ENCODE measurements at regions not wholly inside any gene's neighbourhood (a gene's known extent, or its start where the extent isn't known, plus 50 kb on each side); places are given as distances from the start of the nearest gene placed in this dataset.
"Not testable (repeated sequence)": the region's sequence is repeated elsewhere in the genome, so short reads cannot be mapped to it uniquely, and the experiment has no call there.

DNA sequence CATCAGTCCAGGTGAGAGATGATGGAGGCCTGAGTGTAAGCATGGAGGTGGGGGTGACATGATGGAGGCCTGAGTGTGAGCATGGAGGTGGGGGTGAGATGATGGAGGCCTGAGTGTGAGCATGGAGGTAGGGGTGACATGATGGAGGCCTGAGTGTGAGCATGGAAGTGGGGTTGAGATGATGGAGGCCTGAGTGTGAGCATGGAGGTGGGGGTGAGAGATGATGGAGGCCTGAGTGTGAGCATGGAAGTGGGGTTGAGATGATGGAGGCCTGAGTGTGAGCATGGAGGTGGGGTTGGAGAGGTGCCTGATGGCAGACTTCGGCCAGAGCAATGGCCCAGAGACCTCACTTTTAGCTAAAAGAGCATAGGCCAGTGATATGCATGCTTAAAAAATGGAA, 269.9 kb upstream of the PLPP4 start:
- H3K27me3 ChIP-seq (ENCODE audit: control insufficient read depth, insufficient read depth, low read length); H3K36me3 ChIP-seq (ENCODE audit: control insufficient read depth, insufficient read depth, low read length); H3K9me3 ChIP-seq (ENCODE audit: control insufficient read depth, insufficient read depth, low read length); H3K4me3 ChIP-seq (ENCODE audit: low read length); H3K4me1 ChIP-seq (ENCODE audit: control insufficient read depth, insufficient read depth, low read length); DNase-seq (ENCODE audit: low read depth, low spot score); H3K27ac ChIP-seq (ENCODE audit: low read length): not testable (repeated sequence)
- WGBS (ENCODE audit: insufficient coverage, insufficient read length), result no CpG with 5 or more reads among the region's 1 CpG

DNA sequence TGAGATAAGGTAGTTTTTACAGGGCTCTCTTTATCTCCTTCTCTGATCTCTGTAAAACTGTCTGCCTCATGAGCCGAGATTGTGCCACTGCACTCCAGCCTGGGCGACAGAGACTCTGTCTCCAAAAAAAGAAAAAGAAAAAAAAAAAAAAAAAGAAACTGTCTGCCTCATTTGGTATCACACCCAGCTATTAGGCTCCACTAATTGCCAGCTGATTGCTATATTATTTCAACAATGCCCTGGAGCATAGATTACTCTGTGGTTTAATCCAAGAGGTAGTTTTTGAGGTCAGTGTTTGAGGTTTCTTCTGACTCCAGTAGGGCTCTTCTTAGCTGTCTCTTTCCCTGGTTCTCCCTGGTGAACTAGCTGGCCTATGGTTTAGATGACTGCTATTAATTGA, 268.1 kb upstream of the PLPP4 start:
- Histone ChIP-seq H3K27ac (ENCODE audit: low read length) (no peak overlapping the region), H3K4me1 (ENCODE audit: control insufficient read depth, insufficient read depth, low read length) (no peaks in the 10 kb centered on the region), H3K9me3 (ENCODE audit: control insufficient read depth, insufficient read depth, low read length) (no peaks in the 10 kb centered on the region), H3K27me3 (ENCODE audit: control insufficient read depth, insufficient read depth, low read length) (no peaks in the 10 kb centered on the region), H3K4me3 (ENCODE audit: low read length) (no peak overlapping the region), H3K36me3 (ENCODE audit: control insufficient read depth, insufficient read depth, low read length) (no peaks in the 10 kb centered on the region)
- no CpG with 5 or more reads among the region's 2 CpGs for WGBS (ENCODE audit: insufficient coverage, insufficient read length)
- no peak for DNase-seq (ENCODE audit: low read depth, low spot score)

DNA sequence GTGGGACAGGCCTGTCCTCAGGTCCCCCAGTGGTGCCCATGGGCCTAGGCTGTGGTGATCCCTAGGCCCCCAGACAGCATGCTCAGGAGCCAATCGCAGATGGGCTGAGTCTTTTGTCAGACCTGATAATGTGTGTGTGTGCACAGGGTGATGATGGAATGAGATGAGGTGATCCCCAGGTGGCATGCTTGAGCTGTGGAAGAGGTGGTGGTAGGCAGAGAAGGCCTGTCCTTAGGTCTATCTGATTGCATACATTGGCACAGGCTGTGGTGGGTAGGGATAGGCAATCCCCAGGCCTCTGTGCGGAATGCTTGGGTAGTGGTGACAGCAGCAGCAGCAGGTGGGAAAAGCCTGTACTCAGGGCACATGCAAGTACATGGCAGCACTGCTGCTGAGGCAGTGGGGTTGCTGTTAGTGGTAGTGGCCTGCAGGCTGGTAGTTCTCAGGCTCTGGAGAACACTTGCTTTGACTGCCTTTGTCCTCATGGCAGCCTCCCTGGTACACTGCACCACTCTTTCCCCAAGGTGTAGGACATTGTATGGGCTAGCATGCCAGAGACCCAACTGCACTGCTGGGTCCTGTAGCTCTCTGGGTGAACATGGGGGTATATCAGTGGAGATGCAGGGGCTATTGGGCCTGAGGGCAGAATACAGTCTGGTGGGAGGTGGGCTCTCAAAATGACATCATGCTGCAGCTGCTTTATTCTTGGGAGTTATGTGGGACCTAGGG, 260.9 kb upstream of the PLPP4 start:
- Histone ChIP-seq H3K4me3 (ENCODE audit: low read length) (no peak overlapping the region), H3K9me3 (ENCODE audit: control insufficient read depth, insufficient read depth, low read length) (no peaks in the 10 kb centered on the region), H3K36me3 (ENCODE audit: control insufficient read depth, insufficient read depth, low read length) (no peaks in the 10 kb centered on the region), H3K27ac (ENCODE audit: low read length) (no peak overlapping the region), H3K4me1 (ENCODE audit: control insufficient read depth, insufficient read depth, low read length) (no peaks in the 10 kb centered on the region), H3K27me3 (ENCODE audit: control insufficient read depth, insufficient read depth, low read length) (no peaks in the 10 kb centered on the region)
- no peak for DNase-seq (ENCODE audit: low read depth, low spot score)
- no CpG with 5 or more reads among the region's 2 CpGs for WGBS (ENCODE audit: insufficient coverage, insufficient read length)

DNA sequence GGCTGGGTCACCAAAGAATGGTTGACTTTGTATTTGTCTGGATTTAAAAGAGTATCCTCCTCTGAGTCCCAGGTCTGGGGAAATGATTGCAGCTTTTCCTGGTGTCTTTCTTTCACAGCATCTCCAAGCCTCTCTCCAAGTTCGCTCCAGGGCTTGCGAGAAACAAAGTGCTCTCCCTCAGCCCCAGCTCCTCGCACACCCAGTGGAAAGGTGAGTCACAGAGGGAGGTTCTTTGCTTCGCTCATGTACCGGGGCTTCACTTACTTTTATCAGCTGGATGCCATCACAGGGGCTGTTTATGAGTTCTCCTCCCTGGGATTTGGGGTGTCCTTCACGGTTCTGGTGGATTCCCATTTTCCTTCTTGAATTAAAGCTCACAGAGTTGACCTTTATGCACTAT, 252.2 kb upstream of the PLPP4 start:
- no peak overlapping the region for H3K27ac ChIP-seq (ENCODE audit: low read length)
- H3K4me3 ChIP-seq (ENCODE audit: low read length), result no peak overlapping the region
- H3K4me1 ChIP-seq (ENCODE audit: control insufficient read depth, insufficient read depth, low read length), result no peaks in the 10 kb centered on the region
- no peaks in the 10 kb centered on the region for H3K36me3 ChIP-seq (ENCODE audit: control insufficient read depth, insufficient read depth, low read length)
- no peaks in the 10 kb centered on the region for H3K27me3 ChIP-seq (ENCODE audit: control insufficient read depth, insufficient read depth, low read length)
- no peak for DNase-seq (ENCODE audit: low read depth, low spot score)
- WGBS (ENCODE audit: insufficient coverage, insufficient read length), result no CpG with 5 or more reads among the region's 6 CpGs
- H3K9me3 ChIP-seq (ENCODE audit: control insufficient read depth, insufficient read depth, low read length), result no peaks in the 10 kb centered on the region

DNA sequence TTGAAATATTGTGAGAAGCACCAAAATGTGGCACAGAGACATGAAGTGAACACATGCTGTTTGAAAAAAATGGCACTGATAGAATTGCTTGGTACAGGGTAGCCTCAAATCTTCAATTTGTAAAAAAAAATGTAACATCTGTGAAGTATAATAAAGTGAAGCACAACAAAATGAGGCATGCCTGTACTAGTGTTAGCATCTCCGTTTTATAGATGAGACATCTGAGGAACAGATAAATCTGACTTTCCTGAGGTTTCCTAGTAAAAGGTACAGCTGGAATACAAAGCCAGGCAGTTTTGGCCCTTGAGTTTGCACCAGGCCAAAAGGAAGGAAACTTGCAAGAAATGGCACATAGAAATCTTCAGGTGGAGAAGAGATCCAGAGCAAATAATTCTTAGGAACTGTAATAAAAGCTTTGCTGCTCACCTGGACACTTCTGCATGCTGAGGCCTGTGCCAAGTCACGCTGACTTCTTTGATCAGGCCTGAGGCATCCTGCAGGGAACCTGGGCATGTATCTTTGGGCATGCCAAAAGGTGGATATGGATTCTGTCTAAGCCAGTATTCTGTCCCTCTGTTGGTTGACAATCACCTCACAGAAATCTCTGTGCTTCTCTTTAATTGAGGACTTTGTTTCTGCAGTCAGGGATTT, 251.5 kb upstream of the PLPP4 start:
- Histone ChIP-seq H3K4me1 (ENCODE audit: control insufficient read depth, insufficient read depth, low read length) (no peaks in the 10 kb centered on the region), H3K27me3 (ENCODE audit: control insufficient read depth, insufficient read depth, low read length) (no peaks in the 10 kb centered on the region), H3K9me3 (ENCODE audit: control insufficient read depth, insufficient read depth, low read length) (no peaks in the 10 kb centered on the region), H3K4me3 (ENCODE audit: low read length) (no peak overlapping the region), H3K36me3 (ENCODE audit: control insufficient read depth, insufficient read depth, low read length) (no peaks in the 10 kb centered on the region), H3K27ac (ENCODE audit: low read length) (no peak overlapping the region)
- no peak for DNase-seq (ENCODE audit: low read depth, low spot score)
- WGBS (ENCODE audit: insufficient coverage, insufficient read length), result no CpG with 5 or more reads among the region's 2 CpGs

DNA sequence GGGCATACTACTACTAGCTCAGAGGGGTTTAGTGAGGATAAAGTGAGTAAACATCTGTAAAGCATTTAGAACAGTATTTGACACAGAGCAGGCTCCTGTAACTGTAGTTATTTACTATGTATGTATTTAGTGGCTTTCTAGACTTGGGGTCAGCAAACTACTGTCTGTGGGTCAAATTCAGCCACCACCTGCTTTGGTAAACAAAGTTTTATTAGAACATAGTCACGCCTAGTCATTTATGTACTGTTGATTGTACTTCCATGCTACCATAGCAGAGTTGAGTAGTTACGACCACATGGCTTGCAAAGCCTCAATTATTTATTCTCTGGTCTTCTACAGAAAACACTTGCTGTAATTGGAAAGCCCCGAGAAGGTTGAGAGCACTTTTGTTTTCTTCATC, 248.5 kb upstream of the PLPP4 start:
- WGBS (ENCODE audit: insufficient coverage, insufficient read length), result no CpG with 5 or more reads among the region's 3 CpGs
- no peak overlapping the region for H3K27ac ChIP-seq (ENCODE audit: low read length)
- no peaks in the 10 kb centered on the region for H3K27me3 ChIP-seq (ENCODE audit: control insufficient read depth, insufficient read depth, low read length)
- DNase-seq (ENCODE audit: low read depth, low spot score), result no peak
- H3K4me1 ChIP-seq (ENCODE audit: control insufficient read depth, insufficient read depth, low read length), result no peaks in the 10 kb centered on the region
- H3K36me3 ChIP-seq (ENCODE audit: control insufficient read depth, insufficient read depth, low read length), result no peaks in the 10 kb centered on the region
- H3K4me3 ChIP-seq (ENCODE audit: low read length), result no peak overlapping the region
- no peaks in the 10 kb centered on the region for H3K9me3 ChIP-seq (ENCODE audit: control insufficient read depth, insufficient read depth, low read length)

DNA sequence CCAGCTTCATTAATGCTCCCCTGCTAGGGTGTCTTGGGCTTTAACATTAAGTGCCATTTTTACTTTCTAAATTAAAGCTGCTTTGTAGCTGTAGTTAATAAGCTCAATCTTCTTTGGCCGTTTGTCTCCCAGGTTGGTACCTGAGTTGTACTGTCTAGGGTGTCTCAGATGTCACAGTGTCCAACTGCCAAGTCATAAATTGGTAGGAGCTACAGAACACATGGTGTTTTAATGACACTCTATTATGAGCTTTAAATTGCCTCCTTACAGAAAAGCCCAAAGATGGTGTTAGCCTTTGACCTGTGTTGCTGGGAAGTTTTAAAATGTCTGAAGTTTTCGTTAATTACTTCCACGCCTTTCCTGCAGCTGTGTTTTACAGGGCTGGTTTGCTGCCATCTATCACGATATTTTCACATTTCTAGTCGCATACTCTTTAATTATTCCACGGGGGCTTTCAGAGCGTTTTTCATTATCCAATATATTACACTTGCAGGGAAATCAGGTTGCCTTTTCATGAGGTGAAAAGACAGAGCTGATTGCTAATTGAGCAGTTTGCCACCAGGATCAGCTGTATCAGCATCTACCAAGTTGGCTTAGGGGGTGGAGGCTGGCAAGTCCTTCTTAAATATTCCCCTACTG, 247.8 kb upstream of the PLPP4 start:
- H3K4me3 ChIP-seq (ENCODE audit: low read length), result no peak overlapping the region
- no peaks in the 10 kb centered on the region for H3K4me1 ChIP-seq (ENCODE audit: control insufficient read depth, insufficient read depth, low read length)
- no peak for DNase-seq (ENCODE audit: low read depth, low spot score)
- WGBS (ENCODE audit: insufficient coverage, insufficient read length), result no CpG with 5 or more reads among the region's 7 CpGs
- no peak overlapping the region for H3K27ac ChIP-seq (ENCODE audit: low read length)
- H3K27me3 ChIP-seq (ENCODE audit: control insufficient read depth, insufficient read depth, low read length), result no peaks in the 10 kb centered on the region
- H3K9me3 ChIP-seq (ENCODE audit: control insufficient read depth, insufficient read depth, low read length), result no peaks in the 10 kb centered on the region
- H3K36me3 ChIP-seq (ENCODE audit: control insufficient read depth, insufficient read depth, low read length), result no peaks in the 10 kb centered on the region

DNA sequence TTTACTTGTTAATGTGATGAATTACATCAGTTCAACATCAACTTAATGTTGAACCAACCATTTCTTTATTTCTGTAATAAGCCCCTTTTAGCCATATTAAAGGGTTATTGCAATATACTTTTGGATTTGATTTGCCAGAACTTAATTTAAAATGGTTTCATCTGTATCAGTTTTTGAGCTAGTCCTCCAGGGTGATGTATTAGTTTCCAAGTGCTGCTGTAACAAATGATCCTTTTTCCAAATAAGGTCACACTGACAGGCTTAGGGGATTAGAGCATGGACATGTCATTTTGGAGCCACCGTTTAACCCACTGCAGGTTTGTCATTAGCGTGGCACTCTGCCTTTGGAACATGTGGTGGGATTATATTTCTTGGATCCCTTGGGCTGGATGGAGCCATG, 244.8 kb upstream of the PLPP4 start:
- H3K4me1 ChIP-seq (ENCODE audit: control insufficient read depth, insufficient read depth, low read length), result no peaks in the 10 kb centered on the region
- WGBS (ENCODE audit: insufficient coverage, insufficient read length), result no CpG with 5 or more reads among the region's 2 CpGs
- no peaks in the 10 kb centered on the region for H3K27me3 ChIP-seq (ENCODE audit: control insufficient read depth, insufficient read depth, low read length)
- no peaks in the 10 kb centered on the region for H3K9me3 ChIP-seq (ENCODE audit: control insufficient read depth, insufficient read depth, low read length)
- DNase-seq (ENCODE audit: low read depth, low spot score), result no peak
- H3K27ac ChIP-seq (ENCODE audit: low read length), result no peak overlapping the region
- H3K36me3 ChIP-seq (ENCODE audit: control insufficient read depth, insufficient read depth, low read length), result no peaks in the 10 kb centered on the region
- no peak overlapping the region for H3K4me3 ChIP-seq (ENCODE audit: low read length)

DNA sequence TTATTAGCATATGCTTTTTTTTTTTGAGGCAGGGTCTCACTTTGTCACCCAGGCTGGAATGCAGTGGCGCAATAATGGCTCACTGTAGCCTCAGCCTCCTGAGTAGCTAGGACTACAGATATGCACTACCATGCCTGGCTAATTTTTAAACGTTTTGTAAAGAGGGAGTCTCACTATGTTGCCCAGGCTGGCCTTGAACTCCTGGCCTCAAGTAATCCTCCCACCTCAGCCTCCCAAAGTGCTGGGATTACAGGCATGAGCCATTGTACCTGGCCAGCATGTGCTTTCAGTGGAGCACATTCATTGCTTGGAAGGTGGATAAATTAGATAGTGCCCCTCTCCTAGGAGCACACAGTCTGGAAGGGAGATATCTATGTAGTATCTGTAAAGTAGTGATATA, 243.7 kb upstream of the PLPP4 start:
- H3K9me3 ChIP-seq (ENCODE audit: control insufficient read depth, insufficient read depth, low read length); H3K36me3 ChIP-seq (ENCODE audit: control insufficient read depth, insufficient read depth, low read length); H3K27me3 ChIP-seq (ENCODE audit: control insufficient read depth, insufficient read depth, low read length); H3K4me1 ChIP-seq (ENCODE audit: control insufficient read depth, insufficient read depth, low read length); H3K27ac ChIP-seq (ENCODE audit: low read length); DNase-seq (ENCODE audit: low read depth, low spot score); H3K4me3 ChIP-seq (ENCODE audit: low read length): not testable (repeated sequence)
- no CpG with 5 or more reads among the region's 2 CpGs for WGBS (ENCODE audit: insufficient coverage, insufficient read length)

DNA sequence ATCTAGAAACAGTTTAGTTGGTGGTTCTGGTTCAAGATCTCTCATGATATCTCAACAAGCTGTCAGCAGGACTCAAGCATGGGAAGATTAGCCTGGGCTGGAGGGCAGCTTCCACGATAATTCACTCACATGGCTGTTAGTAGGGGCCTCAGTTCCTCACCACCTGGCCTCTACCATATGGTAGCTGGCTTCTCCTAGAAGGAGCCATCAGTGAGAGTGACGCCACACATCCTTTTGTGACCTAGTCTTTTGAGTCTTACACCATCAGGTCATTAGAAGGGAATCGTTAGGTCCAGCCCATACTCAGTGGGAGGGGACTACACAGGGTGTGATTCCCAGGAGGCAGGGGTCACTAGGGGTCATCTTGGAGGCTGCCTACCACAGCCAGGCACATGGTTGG, 239.3 kb upstream of the PLPP4 start:
- no peaks in the 10 kb centered on the region for H3K4me1 ChIP-seq (ENCODE audit: control insufficient read depth, insufficient read depth, low read length)
- H3K36me3 ChIP-seq (ENCODE audit: control insufficient read depth, insufficient read depth, low read length), result no peaks in the 10 kb centered on the region
- H3K4me3 ChIP-seq (ENCODE audit: low read length), result no peak overlapping the region
- no peak overlapping the region for H3K27ac ChIP-seq (ENCODE audit: low read length)
- no peaks in the 10 kb centered on the region for H3K9me3 ChIP-seq (ENCODE audit: control insufficient read depth, insufficient read depth, low read length)
- no peak for DNase-seq (ENCODE audit: low read depth, low spot score)
- no peaks in the 10 kb centered on the region for H3K27me3 ChIP-seq (ENCODE audit: control insufficient read depth, insufficient read depth, low read length)
- WGBS (ENCODE audit: insufficient coverage, insufficient read length), result no CpG with 5 or more reads among the region's 3 CpGs
